SK-N-SH (cell line): ENCODE measurements at regions not wholly inside any gene's neighbourhood (a gene's known extent, or its start where the extent isn't known, plus 50 kb on each side); places are given as distances from the start of the nearest gene placed in this dataset.

Source experiments
- CTCF ChIA-PET: fragments of 300-600, 350-600 bp; formaldehyde crosslinking; extraction: SDS; loops from one replicate; lab custom pipeline; 2021; lab: Yijun Ruan, JAX
- POLR2A ChIA-PET: fragments of 350-600 bp; sonication (Branson Sonifier 250); formaldehyde crosslinking; extraction: SDS; loops from one replicate; lab custom pipeline; 2020; ENCODE audit warnings: antibody characterized with exemption, inconsistent platforms; lab: Yijun Ruan, JAX
- DNase-seq: peaks from one replicate; pipeline ENCODE4 v3.0.0; 2012
- H2AFZ ChIP-seq: fragments of 200-600 bp; sonication (generic); 2 replicates; pipeline ENCODE4 v1.8.1; 2016; ENCODE audit warnings: antibody characterized with exemption, mild to moderate bottlenecking, low read depth
- H3F3A ChIP-seq: fragments of 200-600 bp; sonication (generic); replicated peaks from 2 replicates; pipeline ENCODE3; 2016; ENCODE audit warnings: antibody characterized with exemption, mild to moderate bottlenecking; ENCODE audit not compliant: insufficient read depth
- H3K27ac ChIP-seq, 2 experiments: fragments of 200-500 bp in 1 of 2; fragments of 200-600 bp in 1 of 2; sonication (Bioruptor generic) in 1 of 2; sonication (generic), shearing (Covaris generic) in 1 of 2; 2 replicates each; pipeline versions ENCODE4 v1.5.1 to v1.6.1; 2014 to 2016; ENCODE audit warnings: low read depth in 2 of 2, inconsistent platforms in 1 of 2, low read length in 1 of 2, mild to moderate bottlenecking in 1 of 2, mixed read lengths in 1 of 2
- H3K27me3 ChIP-seq: fragments of 200-600 bp; sonication (generic), shearing (Covaris generic); 2 replicates; pipeline ENCODE4 v1.6.1; 2016; ENCODE audit warnings: mixed run types; ENCODE audit not compliant: insufficient read depth
- H3K36me3 ChIP-seq, 2 experiments: fragments of 200-500 bp in 1 of 2; fragments of 200-600 bp in 1 of 2; sonication (Bioruptor generic) in 1 of 2; sonication (generic) in 1 of 2; replicated peaks in 1 of 2; 2 replicates each; pipeline versions ENCODE3 to v1.5.1; 2014 to 2016; ENCODE audit warnings: low read length in 1 of 2, mild to moderate bottlenecking in 1 of 2; ENCODE audit not compliant: insufficient read depth in 2 of 2, control insufficient read depth in 1 of 2
- H3K4me1 ChIP-seq, 2 experiments: fragments of 200-500 bp in 1 of 2; fragments of 200-600 bp in 1 of 2; sonication (Bioruptor generic) in 1 of 2; sonication (generic), shearing (Covaris generic) in 1 of 2; 2 replicates each; pipeline versions ENCODE4 v1.5.1 to v1.6.1; 2014 to 2016; ENCODE audit warnings: low read depth in 1 of 2, low read length in 1 of 2, mixed run types in 1 of 2; ENCODE audit not compliant: insufficient read depth in 2 of 2, control insufficient read depth in 1 of 2
- H3K4me2 ChIP-seq: fragments of 200-600 bp; sonication (generic), shearing (Covaris generic); 2 replicates; pipeline ENCODE4 v1.6.1; 2017; ENCODE audit warnings: mixed run types
- H3K4me3 ChIP-seq, 2 experiments: fragments of 200-500 bp in 1 of 2; fragments of 200-600 bp in 1 of 2; sonication (Bioruptor generic) in 1 of 2; sonication (generic), shearing (Covaris generic) in 1 of 2; 2 replicates each; pipeline versions ENCODE4 v1.5.1 to v1.8.1; 2014 to 2016; ENCODE audit warnings: low read depth in 2 of 2, inconsistent platforms in 1 of 2, low read length in 1 of 2, mild to moderate bottlenecking in 1 of 2, mixed read lengths in 1 of 2, moderate library complexity in 1 of 2
- H3K79me2 ChIP-seq: fragments of 200-600 bp; sonication (generic); 2 replicates; pipeline ENCODE4 v1.8.1; 2017; ENCODE audit warnings: mild to moderate bottlenecking; ENCODE audit not compliant: insufficient read depth
- H3K9ac ChIP-seq: fragments of 200-600 bp; sonication (generic); 2 replicates; pipeline ENCODE4 v1.6.1; 2017; ENCODE audit warnings: mixed run types
- H3K9me2 ChIP-seq: fragments of 200-600 bp; sonication (generic); 2 replicates; pipeline ENCODE4 v1.6.1; 2017; ENCODE audit warnings: mixed run types
- H3K9me3 ChIP-seq: fragments of 200-600 bp; sonication (generic); 2 replicates; pipeline ENCODE4 v1.6.1; 2017; ENCODE audit warnings: mixed run types, mild to moderate bottlenecking, moderate library complexity
- H4K20me1 ChIP-seq: fragments of 200-600 bp; sonication (generic); 2 replicates; pipeline ENCODE4 v1.6.1; 2017; ENCODE audit warnings: mild to moderate bottlenecking, mixed run types; ENCODE audit not compliant: insufficient read depth
- FOSL2 ChIP-seq: IDR thresholded peaks from 2 replicates; pipeline ENCODE4 v1.4.0; 2012; ENCODE audit warnings: low read depth, mild to moderate bottlenecking, moderate library complexity, borderline replicate concordance
- FOXJ3 ChIP-seq: sonication (generic); formaldehyde crosslinking; IDR thresholded peaks from 2 replicates; pipeline ENCODE4 v1.5.1; 2020; ENCODE audit warnings: mild to moderate bottlenecking, missing genetic modification reagents
- FOXM1 ChIP-seq: IDR thresholded peaks from 2 replicates; pipeline ENCODE4 v1.4.0; 2012; ENCODE audit warnings: low read depth, mild to moderate bottlenecking
- GATA2 ChIP-seq: sonication (generic); formaldehyde crosslinking; IDR thresholded peaks from 2 replicates; pipeline ENCODE4 v1.5.0; 2020; ENCODE audit warnings: mild to moderate bottlenecking, missing genetic modification reagents
- MAX ChIP-seq: IDR thresholded peaks from 2 replicates; pipeline ENCODE4 v1.4.0; 2012; ENCODE audit warnings: low read depth
- MXI1 ChIP-seq: IDR thresholded peaks from 2 replicates; pipeline ENCODE4 v1.6.1; 2012; ENCODE audit warnings: mild to moderate bottlenecking, low read depth, low read length, improper control_type of control experiment
- NRF1 ChIP-seq: IDR thresholded peaks from 2 replicates; pipeline ENCODE4 v1.6.1; 2012; ENCODE audit warnings: low read depth, mild to moderate bottlenecking, low read length
- PBX3 ChIP-seq: IDR thresholded peaks from 2 replicates; pipeline ENCODE4; 2012
- RCOR1 ChIP-seq: fragments of 150-350 bp; IDR thresholded peaks from 2 replicates; pipeline ENCODE4 v1.6.1; 2017; ENCODE audit warnings: antibody characterized with exemption, low read length
- REST ChIP-seq: IDR thresholded peaks from 2 replicates; pipeline ENCODE4 v1.6.1; 2012; ENCODE audit warnings: mild to moderate bottlenecking, low read depth, low read length, moderate library complexity
- RFX5 ChIP-seq: IDR thresholded peaks from 2 replicates; pipeline ENCODE4 v1.6.1; 2012; ENCODE audit warnings: mild to moderate bottlenecking, improper control_type of control experiment, low read length
- RXRA ChIP-seq: IDR thresholded peaks from 2 replicates; pipeline ENCODE4 v1.4.0; 2012; ENCODE audit warnings: low read depth, mild to moderate bottlenecking, borderline replicate concordance
- YY1 ChIP-seq: IDR thresholded peaks from 2 replicates; pipeline ENCODE4 v1.4.0; 2012; ENCODE audit warnings: low read depth, mild to moderate bottlenecking
- WGBS: methylation state at CpG from one replicate; pipeline ENCODE4 v1.1.6; 2017; ENCODE audit warnings: low lambda C conversion rate; 5-methylcytosine and 5-hydroxymethylcytosine counted together

- H3K9me3 ChIP-seq: no peaks in the 10 kb centered on the region
- H3F3A ChIP-seq: no peaks in the 10 kb centered on the region
- peaks cover 0 to 3% of the 10 kb centered on the region in 2 experiments; a peak in 2 of 4 replicates for H3K4me1 ChIP-seq
- H3K27ac ChIP-seq: no peak overlapping the region
- H2AFZ ChIP-seq: no peak overlapping the region
- no peaks in the 10 kb centered on the region for H3K36me3 ChIP-seq
- no peaks in the 10 kb centered on the region for H3K27me3 ChIP-seq
- no peak for DNase-seq
- H3K9me2 ChIP-seq: no peaks in the 10 kb centered on the region
- no peak overlapping the region for H3K9ac ChIP-seq
- H3K79me2 ChIP-seq: no peaks in the 10 kb centered on the region
- POLR2A ChIA-PET: no interaction called here
- no peak for TF ChIP-seq RCOR1
- no peak for TF ChIP-seq RXRA
- TF ChIP-seq FOXM1: no peak
- TF ChIP-seq YY1: no peak
- no peak for TF ChIP-seq MAX
- TF ChIP-seq RFX5: no peak
- no peak for TF ChIP-seq GATA2 (CRISPR knock-in tag)
- TF ChIP-seq NRF1: no peak
- no peak for TF ChIP-seq PBX3
- 40% methylated on average over 6 of the region's 6 CpGs for WGBS
- no peaks in the 10 kb centered on the region for H4K20me1 ChIP-seq
- no peak overlapping the region for H3K4me2 ChIP-seq
- no peak overlapping the region for H3K4me3 ChIP-seq
- CTCF ChIA-PET: no interaction called here
Measured at GRCh38 chr4:111274486-111274885, 651.6 kb upstream of the PITX2 start.

- Histone ChIP-seq H3K4me3 (no peak overlapping the region), H3K79me2 (no peaks in the 10 kb centered on the region), H4K20me1 (no peaks in the 10 kb centered on the region), H3K9me3 (no peaks in the 10 kb centered on the region), H3K4me1 (no peaks in the 10 kb centered on the region), H3F3A (no peaks in the 10 kb centered on the region), H2AFZ (no peak overlapping the region), H3K36me3 (no peaks in the 10 kb centered on the region), H3K27me3 (no peaks in the 10 kb centered on the region), H3K9me2 (no peaks in the 10 kb centered on the region), H3K4me2 (no peak overlapping the region), H3K9ac (no peak overlapping the region), H3K27ac (no peak overlapping the region)
- no peak for DNase-seq
- 36% methylated on average over 5 of the region's 5 CpGs for WGBS
- POLR2A ChIA-PET: no interaction called here
- CTCF ChIA-PET: no interaction called here
- no peak for TF ChIP-seq FOXJ3 (CRISPR knock-in tag)
Measured at GRCh38 chr4:111281219-111281618, 658.3 kb upstream of the PITX2 start.

- no peak for TF ChIP-seq FOSL2
- TF ChIP-seq REST: no peak
- TF ChIP-seq MXI1: no peak
- 9% methylated on average over 1 of the region's 1 CpG for WGBS
- CTCF ChIA-PET: interaction anchor here (0.8 to 2.1 kb wide), 6 partner anchors 10 to 649 kb away, joined by 3 to 10 read pairs (median 4); no protein-coding TSS in a partner anchor
Measured at GRCh38 chr4:111282035-111282434, 659.2 kb upstream of the PITX2 start.

More at GRCh38 chr4:111282035-111282434, 659.2 kb upstream of the PITX2 start:
- no peaks in the 10 kb centered on the region for H3K4me1 ChIP-seq
- no peaks in the 10 kb centered on the region for H3K27me3 ChIP-seq
- H3F3A ChIP-seq: no peaks in the 10 kb centered on the region
- DNase-seq: no peak
- H3K27ac ChIP-seq: no peak overlapping the region
- H3K4me3 ChIP-seq: no peak overlapping the region
- H3K9me2 ChIP-seq: no peaks in the 10 kb centered on the region
- no peak overlapping the region for H3K9ac ChIP-seq
- POLR2A ChIA-PET: no interaction called here
- no peaks in the 10 kb centered on the region for H3K9me3 ChIP-seq
- no peak overlapping the region for H3K4me2 ChIP-seq
- H3K36me3 ChIP-seq: no peaks in the 10 kb centered on the region
- no peaks in the 10 kb centered on the region for H3K79me2 ChIP-seq
- H2AFZ ChIP-seq: no peak overlapping the region
- H4K20me1 ChIP-seq: no peaks in the 10 kb centered on the region
